ENCODE measurements at regions not wholly inside any gene's neighbourhood (a gene's known extent, or its start where the extent isn't known, plus 50 kb on each side); places are given as distances from the start of the nearest gene placed in this dataset.

GRCh38 chr13:21796066-21796465 lies 125.2 kb downstream of the FGF9 start:
- no peak overlapping the region for H2BK12ac ChIP-seq (ENCODE audit: low read length)
- no peak overlapping the region for H2BK5ac ChIP-seq (ENCODE audit: low read depth, low read length, poor library complexity)
- no peak overlapping the region for H2AK5ac ChIP-seq (ENCODE audit: low read length)
- H2AFZ ChIP-seq (ENCODE audit: insufficient read depth, low read length, poor library complexity), result no peak overlapping the region
- H3K4ac ChIP-seq (ENCODE audit: low read depth, low read length), result no peak overlapping the region
- H4K12ac ChIP-seq (ENCODE audit: low read depth, low read length), result no peak overlapping the region
- WGBS (ENCODE audit: extremely low coverage, insufficient coverage, insufficient read length), result no CpG with 5 or more reads among the region's 5 CpGs
- no peak overlapping the region for H3K4me2 ChIP-seq (ENCODE audit: low read length)
- no peaks in the 10 kb centered on the region for H3K36me3 ChIP-seq (ENCODE audit: control insufficient read depth in 1 of 2, insufficient read depth in 2 of 2, low read length in 2 of 2)
- H3K23ac ChIP-seq (ENCODE audit: low read length), result no peak overlapping the region
- no peaks in the 10 kb centered on the region for H3K9me3 ChIP-seq (ENCODE audit: insufficient read depth, low read depth, low read length)
- no peaks in the 10 kb centered on the region for H3K79me1 ChIP-seq (ENCODE audit: low read length)
- DNase-seq, result no peak
- H3K79me2 ChIP-seq (ENCODE audit: control insufficient read depth, insufficient read depth, low read length, poor library complexity), result no peaks in the 10 kb centered on the region
- H4K8ac ChIP-seq (ENCODE audit: low read depth, low read length), result no peak overlapping the region
- H3K4me3 ChIP-seq (ENCODE audit: low read depth, low read length), result no peak overlapping the region
- H3K4me1 ChIP-seq (ENCODE audit: control insufficient read depth in 1 of 2, insufficient read depth in 2 of 2, low read length in 2 of 2), result no peaks in the 10 kb centered on the region
- H2BK120ac ChIP-seq (ENCODE audit: insufficient read depth, low read length, poor library complexity), result no peak overlapping the region
- H3K27me3 ChIP-seq (ENCODE audit: insufficient read depth, low read length), result no peaks in the 10 kb centered on the region
- no peak overlapping the region for H3K9ac ChIP-seq (ENCODE audit: low read length)
- H3K14ac ChIP-seq (ENCODE audit: low read length), result no peak overlapping the region
- H4K91ac ChIP-seq (ENCODE audit: low read depth, low read length), result no peak overlapping the region
- H3K18ac ChIP-seq (ENCODE audit: low read length), result no peak overlapping the region
- H3K27ac ChIP-seq (ENCODE audit: low read depth, low read length), result no peak overlapping the region

GRCh38 chr13:21796775-21797514 lies 126.1 kb downstream of the FGF9 start:
- H3K79me2 ChIP-seq (ENCODE audit: control insufficient read depth, insufficient read depth, low read length, poor library complexity), result no peaks in the 10 kb centered on the region
- no peak overlapping the region for H3K18ac ChIP-seq (ENCODE audit: low read length)
- DNase-seq, result no peak
- no CpG with 5 or more reads among the region's 11 CpGs for WGBS (ENCODE audit: extremely low coverage, insufficient coverage, insufficient read length)
- no peak overlapping the region for H2AFZ ChIP-seq (ENCODE audit: insufficient read depth, low read length, poor library complexity)
- no peak overlapping the region for H2AK5ac ChIP-seq (ENCODE audit: low read length)
- H3K27me3 ChIP-seq (ENCODE audit: insufficient read depth, low read length), result no peaks in the 10 kb centered on the region
- H2BK12ac ChIP-seq (ENCODE audit: low read length), result no peak overlapping the region
- no peak overlapping the region for H2BK5ac ChIP-seq (ENCODE audit: low read depth, low read length, poor library complexity)
- no peaks in the 10 kb centered on the region for H3K4me1 ChIP-seq (ENCODE audit: control insufficient read depth in 1 of 2, insufficient read depth in 2 of 2, low read length in 2 of 2)
- H2BK120ac ChIP-seq (ENCODE audit: insufficient read depth, low read length, poor library complexity), result no peak overlapping the region
- H3K9me3 ChIP-seq (ENCODE audit: insufficient read depth, low read depth, low read length), result no peaks in the 10 kb centered on the region
- no peak overlapping the region for H4K91ac ChIP-seq (ENCODE audit: low read depth, low read length)
- no peak overlapping the region for H3K4ac ChIP-seq (ENCODE audit: low read depth, low read length)
- no peak overlapping the region for H3K4me3 ChIP-seq (ENCODE audit: low read depth, low read length)
- no peak overlapping the region for H3K23ac ChIP-seq (ENCODE audit: low read length)
- no peaks in the 10 kb centered on the region for H3K36me3 ChIP-seq (ENCODE audit: control insufficient read depth in 1 of 2, insufficient read depth in 2 of 2, low read length in 2 of 2)
- no peak overlapping the region for H4K8ac ChIP-seq (ENCODE audit: low read depth, low read length)
- no peak overlapping the region for H3K9ac ChIP-seq (ENCODE audit: low read length)
- H3K14ac ChIP-seq (ENCODE audit: low read length), result no peak overlapping the region
- H3K27ac ChIP-seq (ENCODE audit: low read depth, low read length), result no peak overlapping the region
- H3K79me1 ChIP-seq (ENCODE audit: low read length), result no peaks in the 10 kb centered on the region
- no peak overlapping the region for H4K12ac ChIP-seq (ENCODE audit: low read depth, low read length)
- no peak overlapping the region for H3K4me2 ChIP-seq (ENCODE audit: low read length)

- no peak overlapping the region for H3K27ac ChIP-seq (ENCODE audit: low read depth, low read length)
- no peak overlapping the region for H4K12ac ChIP-seq (ENCODE audit: low read depth, low read length)
- H4K91ac ChIP-seq (ENCODE audit: low read depth, low read length), result no peak overlapping the region
- no CpG with 5 or more reads among the region's 4 CpGs for WGBS (ENCODE audit: extremely low coverage, insufficient coverage, insufficient read length)
- H3K79me2 ChIP-seq (ENCODE audit: control insufficient read depth, insufficient read depth, low read length, poor library complexity), result no peaks in the 10 kb centered on the region
- H3K4me3 ChIP-seq (ENCODE audit: low read depth, low read length), result no peak overlapping the region
- H2BK120ac ChIP-seq (ENCODE audit: insufficient read depth, low read length, poor library complexity), result no peak overlapping the region
- no peak overlapping the region for H3K14ac ChIP-seq (ENCODE audit: low read length)
- H2BK12ac ChIP-seq (ENCODE audit: low read length), result no peak overlapping the region
- H3K79me1 ChIP-seq (ENCODE audit: low read length), result no peaks in the 10 kb centered on the region
- no peak overlapping the region for H3K4ac ChIP-seq (ENCODE audit: low read depth, low read length)
- no peaks in the 10 kb centered on the region for H3K27me3 ChIP-seq (ENCODE audit: insufficient read depth, low read length)
- H3K4me1 ChIP-seq (ENCODE audit: control insufficient read depth in 1 of 2, insufficient read depth in 2 of 2, low read length in 2 of 2), result no peaks in the 10 kb centered on the region
- H3K4me2 ChIP-seq (ENCODE audit: low read length), result no peak overlapping the region
- no peak overlapping the region for H2BK5ac ChIP-seq (ENCODE audit: low read depth, low read length, poor library complexity)
- no peak for DNase-seq
- H4K8ac ChIP-seq (ENCODE audit: low read depth, low read length), result no peak overlapping the region
- H3K36me3 ChIP-seq (ENCODE audit: control insufficient read depth in 1 of 2, insufficient read depth in 2 of 2, low read length in 2 of 2), result no peaks in the 10 kb centered on the region
- no peak overlapping the region for H3K9ac ChIP-seq (ENCODE audit: low read length)
- H3K9me3 ChIP-seq (ENCODE audit: insufficient read depth, low read depth, low read length), result no peaks in the 10 kb centered on the region
- no peak overlapping the region for H3K23ac ChIP-seq (ENCODE audit: low read length)
- no peak overlapping the region for H2AFZ ChIP-seq (ENCODE audit: insufficient read depth, low read length, poor library complexity)
- H2AK5ac ChIP-seq (ENCODE audit: low read length), result no peak overlapping the region
- H3K18ac ChIP-seq (ENCODE audit: low read length), result no peak overlapping the region
These were observed 126.9 kb downstream of the FGF9 start for GRCh38 chr13:21797736-21798135.

- no peak overlapping the region for H4K91ac ChIP-seq (ENCODE audit: low read depth, low read length)
- H2BK12ac ChIP-seq (ENCODE audit: low read length), result no peak overlapping the region
- no peak overlapping the region for H2AK5ac ChIP-seq (ENCODE audit: low read length)
- no peak overlapping the region for H4K8ac ChIP-seq (ENCODE audit: low read depth, low read length)
- no peak overlapping the region for H4K12ac ChIP-seq (ENCODE audit: low read depth, low read length)
- H3K4me3 ChIP-seq (ENCODE audit: low read depth, low read length), result no peak overlapping the region
- no peak overlapping the region for H2BK5ac ChIP-seq (ENCODE audit: low read depth, low read length, poor library complexity)
- no peak overlapping the region for H3K9ac ChIP-seq (ENCODE audit: low read length)
- no peak overlapping the region for H3K14ac ChIP-seq (ENCODE audit: low read length)
- no peak overlapping the region for H3K27ac ChIP-seq (ENCODE audit: low read depth, low read length)
- H3K4me1 ChIP-seq (ENCODE audit: control insufficient read depth in 1 of 2, insufficient read depth in 2 of 2, low read length in 2 of 2), result no peaks in the 10 kb centered on the region
- H3K79me1 ChIP-seq (ENCODE audit: low read length), result no peaks in the 10 kb centered on the region
- H3K36me3 ChIP-seq (ENCODE audit: control insufficient read depth in 1 of 2, insufficient read depth in 2 of 2, low read length in 2 of 2), result no peaks in the 10 kb centered on the region
- no peak overlapping the region for H2BK120ac ChIP-seq (ENCODE audit: insufficient read depth, low read length, poor library complexity)
- no peak overlapping the region for H3K23ac ChIP-seq (ENCODE audit: low read length)
- H3K9me3 ChIP-seq (ENCODE audit: insufficient read depth, low read depth, low read length), result no peaks in the 10 kb centered on the region
- no CpG with 5 or more reads among the region's 3 CpGs for WGBS (ENCODE audit: extremely low coverage, insufficient coverage, insufficient read length)
- no peak for DNase-seq
- no peaks in the 10 kb centered on the region for H3K27me3 ChIP-seq (ENCODE audit: insufficient read depth, low read length)
- no peak overlapping the region for H3K4ac ChIP-seq (ENCODE audit: low read depth, low read length)
- H2AFZ ChIP-seq (ENCODE audit: insufficient read depth, low read length, poor library complexity), result no peak overlapping the region
- H3K4me2 ChIP-seq (ENCODE audit: low read length), result no peak overlapping the region
- no peak overlapping the region for H3K18ac ChIP-seq (ENCODE audit: low read length)
- H3K79me2 ChIP-seq (ENCODE audit: control insufficient read depth, insufficient read depth, low read length, poor library complexity), result no peaks in the 10 kb centered on the region
These were observed 127.3 kb downstream of the FGF9 start for GRCh38 chr13:21798181-21798580.
